GM21576 (cell line): ENCODE measurements at regions not wholly inside any gene's neighbourhood (a gene's known extent, or its start where the extent isn't known, plus 50 kb on each side); places are given as distances from the start of the nearest gene placed in this dataset.

Source experiments
- ATAC-seq: cut with Tn5 transposase; IDR thresholded peaks from one replicate; pipeline ENCODE4 v1.9.1; 2021; ENCODE audit warnings: mild to moderate bottlenecking, moderate library complexity; ENCODE audit not compliant: unreplicated experiment

DNA sequence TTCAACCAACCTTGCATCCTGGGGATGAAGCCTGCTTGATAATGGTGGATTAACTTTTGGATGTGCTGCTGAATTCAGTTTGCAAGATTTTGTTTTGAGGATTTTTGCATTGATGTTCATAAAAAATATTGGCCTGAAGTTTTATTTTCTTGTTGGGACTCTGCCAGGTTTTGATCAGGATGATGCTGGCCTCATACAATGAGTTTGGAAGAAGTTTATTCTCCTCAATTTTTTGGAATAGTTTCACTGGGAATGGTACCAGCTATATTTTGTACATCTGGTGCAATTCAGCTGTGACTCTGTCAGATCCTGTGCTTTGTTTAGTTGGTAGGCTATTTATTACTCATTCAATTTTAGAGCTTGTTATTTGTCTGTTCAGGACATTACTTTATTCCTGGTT is 340.3 kb upstream of the TRAM1L1 start:
- ATAC-seq = no peak

DNA sequence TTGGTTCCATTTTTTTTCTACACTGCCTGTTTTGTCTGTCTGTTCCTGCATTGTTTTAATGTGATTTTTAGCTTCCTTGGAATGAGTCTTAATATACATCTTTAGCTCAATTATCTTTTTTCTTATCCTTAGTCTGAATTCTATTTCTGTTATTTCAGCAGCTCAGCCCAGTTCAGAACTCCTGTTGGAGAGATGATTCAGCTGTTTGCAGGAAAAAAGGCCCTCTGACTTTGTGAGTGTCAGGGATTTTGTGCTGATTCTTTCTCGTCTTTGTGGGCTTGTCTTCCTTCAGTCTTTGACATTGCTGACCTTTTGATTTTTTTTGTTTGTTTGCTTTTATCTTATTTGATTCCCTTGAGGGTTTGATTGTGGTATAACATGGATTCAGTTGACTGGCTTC is 343.2 kb upstream of the TRAM1L1 start:
- no peak for ATAC-seq

- ATAC-seq = no peak
Measured at GRCh38 chr4:117429061-117429460, 343.7 kb upstream of the TRAM1L1 start.

GRCh38 chr4:117429506-117429905 is 344.1 kb upstream of the TRAM1L1 start:
- ATAC-seq = no peak

DNA sequence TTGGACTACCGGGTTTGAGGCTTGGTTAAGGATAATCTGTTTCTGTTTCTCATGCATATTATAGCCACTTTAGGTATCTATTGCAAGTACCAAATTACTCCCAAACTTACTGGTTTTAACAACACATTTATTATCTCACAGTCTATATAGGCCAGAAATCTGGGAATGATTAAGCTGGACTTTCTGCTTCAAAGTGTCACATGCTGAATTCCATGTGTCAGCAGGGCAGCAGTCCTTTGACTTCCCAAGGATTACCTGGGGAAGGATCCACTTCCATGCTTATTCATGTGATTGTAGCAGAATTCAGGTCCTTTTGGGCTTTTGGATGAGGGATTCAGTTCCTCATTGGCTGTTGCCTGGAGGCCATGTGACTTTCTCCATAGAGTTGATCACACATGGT is 349.0 kb upstream of the TRAM1L1 start:
- ATAC-seq = no peak

GRCh38 chr4:117447925-117448324 is 362.5 kb upstream of the TRAM1L1 start:
- no peak for ATAC-seq

DNA sequence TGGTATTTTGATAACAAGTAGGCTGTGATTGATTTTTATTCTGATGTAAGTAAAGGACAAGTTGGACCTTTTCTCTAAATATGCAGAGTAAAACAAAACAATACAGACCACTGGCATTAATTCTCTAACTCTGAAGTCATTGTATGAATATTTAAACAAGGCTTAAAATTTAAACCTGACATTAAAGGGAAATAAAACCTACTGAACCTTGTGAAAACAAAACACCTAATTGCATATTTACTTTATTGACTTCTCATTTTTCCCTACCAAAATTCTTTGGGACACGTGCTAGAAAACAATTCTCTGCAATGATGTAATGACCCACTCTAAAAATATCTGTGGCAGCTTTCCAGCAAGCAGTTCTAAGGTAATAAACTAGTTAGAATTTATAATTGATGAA is 369.7 kb upstream of the TRAM1L1 start:
- ATAC-seq = no peak

- no peak for ATAC-seq
Measured at GRCh38 chr4:117466388-117466787, 381.0 kb upstream of the TRAM1L1 start.

DNA sequence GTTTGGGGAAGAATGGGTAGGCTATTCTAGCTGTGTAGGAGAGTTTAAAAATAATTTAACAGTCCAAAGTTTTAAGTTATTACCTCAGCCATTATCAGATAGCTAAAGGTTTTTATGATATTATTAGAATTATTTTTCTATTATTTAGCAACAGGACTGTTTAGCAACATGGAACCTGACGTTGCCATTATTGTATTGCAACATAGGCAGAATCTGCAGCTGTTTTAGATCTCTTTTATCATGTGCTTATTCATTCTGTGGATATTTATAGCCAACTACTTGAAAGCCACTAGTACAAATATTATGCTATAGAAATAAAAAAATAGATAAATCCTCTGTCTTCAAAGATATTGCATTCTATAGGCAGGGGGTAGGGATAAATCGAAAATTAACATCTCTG is 382.0 kb upstream of the TRAM1L1 start:
- no peak for ATAC-seq

DNA sequence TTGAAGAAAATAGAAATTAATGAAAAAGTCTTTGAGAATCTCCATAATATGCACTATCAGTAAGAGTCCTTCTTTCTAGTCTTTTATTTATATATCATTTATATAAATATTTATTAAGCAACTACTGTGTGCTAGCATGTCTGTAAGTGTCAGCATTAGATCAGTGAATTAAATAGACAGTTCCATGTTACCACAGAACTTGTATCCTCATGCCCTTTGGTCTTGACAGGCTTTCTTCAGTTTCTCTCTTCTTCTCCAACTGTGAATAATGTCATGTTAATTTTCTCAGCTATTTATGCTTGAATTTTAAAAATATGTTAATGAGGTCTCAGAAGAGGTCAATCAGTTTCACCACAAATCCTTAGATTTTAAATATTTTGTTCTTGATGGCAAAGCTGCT is 389.6 kb upstream of the TRAM1L1 start:
- no peak for ATAC-seq

GRCh38 chr4:117477925-117478324 is 392.5 kb upstream of the TRAM1L1 start:
- ATAC-seq = no peak

DNA sequence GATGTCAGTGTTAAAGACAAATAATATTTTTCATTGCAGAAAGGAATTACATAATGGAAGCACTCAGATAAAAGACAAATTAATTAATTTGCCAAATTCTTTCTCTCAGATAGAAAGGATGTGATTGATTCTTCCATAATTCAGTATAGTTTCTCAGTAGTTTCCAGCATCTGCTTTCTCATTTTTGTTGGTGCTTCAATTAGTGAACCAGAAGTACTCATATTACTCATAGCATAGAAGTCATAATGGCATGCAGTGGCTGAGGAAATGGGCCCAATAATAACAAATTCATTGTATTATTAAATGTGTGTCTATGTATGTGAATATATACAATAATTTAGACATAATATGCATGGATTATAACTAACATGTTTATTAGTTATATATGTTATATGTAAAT is 393.3 kb upstream of the TRAM1L1 start:
- no peak for ATAC-seq

- no peak for ATAC-seq
Measured at GRCh38 chr4:117479673-117480072, 394.3 kb upstream of the TRAM1L1 start.

DNA sequence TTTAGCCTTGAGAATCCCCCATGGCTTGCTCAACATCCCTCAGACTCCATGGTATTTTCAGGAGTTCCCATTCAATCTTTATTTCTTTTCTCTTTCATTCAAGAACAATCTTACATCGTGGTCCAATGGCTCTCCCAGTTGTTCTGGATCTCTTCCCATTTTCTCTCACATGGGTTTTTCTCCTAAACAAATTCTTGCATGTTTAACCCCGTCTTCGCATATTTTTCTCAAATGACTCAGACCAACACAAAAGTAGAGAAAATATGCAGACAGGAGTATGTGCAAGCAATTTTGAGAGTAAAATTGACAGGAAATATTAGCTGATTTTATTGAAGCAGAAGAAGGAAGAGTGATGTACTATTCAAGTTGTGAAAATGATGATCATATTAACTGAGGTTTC is 396.4 kb upstream of the TRAM1L1 start:
- ATAC-seq = no peak

DNA sequence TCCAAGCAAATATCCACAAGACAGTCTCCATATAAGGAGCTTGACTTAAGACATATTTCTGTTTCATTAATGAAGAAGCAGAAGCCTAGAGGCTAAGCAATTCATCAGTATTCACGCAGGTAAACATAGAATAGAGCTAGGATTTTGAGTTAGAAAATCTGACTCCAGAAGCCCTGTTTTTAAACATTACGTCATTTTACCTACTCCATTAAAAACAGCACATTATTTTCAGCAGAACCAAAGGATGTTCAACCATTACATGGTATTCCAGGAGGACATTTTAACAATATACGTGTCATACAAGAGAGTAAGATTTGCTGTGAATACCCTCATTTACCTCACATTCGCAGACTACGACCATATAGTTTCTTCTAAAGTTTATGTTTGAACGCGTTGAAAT is 403.3 kb upstream of the TRAM1L1 start:
- ATAC-seq = no peak

DNA sequence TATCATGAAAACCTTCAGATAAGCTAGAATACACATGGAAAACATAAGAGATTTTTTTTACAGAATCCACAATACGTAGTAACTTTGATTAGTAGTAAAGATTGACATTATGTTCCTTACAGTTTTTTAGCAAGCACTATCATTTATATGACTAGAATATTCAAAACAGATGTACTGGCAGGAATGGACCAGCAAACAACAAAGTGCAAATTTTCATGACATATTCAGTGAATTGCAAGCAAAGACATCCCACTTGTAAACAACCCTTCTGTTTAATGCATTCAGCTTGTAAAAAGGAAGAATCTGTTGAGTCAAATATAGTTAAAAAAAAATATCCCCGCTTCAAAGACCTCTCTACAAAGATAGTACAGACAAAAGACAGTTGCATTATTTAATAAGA is 403.7 kb upstream of the TRAM1L1 start:
- ATAC-seq = no peak

GRCh38 chr4:117491516-117491915 is 406.1 kb upstream of the TRAM1L1 start:
- ATAC-seq = no peak

DNA sequence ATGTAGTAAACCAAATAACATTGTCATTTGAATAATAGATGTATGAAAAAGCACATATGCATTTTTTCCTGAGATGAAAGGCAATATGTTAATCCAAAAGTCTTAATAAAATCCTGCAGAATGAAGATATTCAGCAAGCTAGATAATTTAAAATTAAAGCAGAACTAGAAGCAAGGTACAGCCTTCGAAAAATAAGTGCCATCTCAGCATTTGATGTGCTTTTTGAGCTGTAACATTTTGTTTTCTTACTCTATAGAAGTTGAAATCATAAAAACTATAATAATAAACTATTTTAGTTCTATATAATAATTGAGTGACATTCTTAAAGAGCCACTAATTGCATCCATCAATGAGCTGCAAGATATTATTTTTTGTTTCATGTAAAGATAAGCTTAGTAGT is 410.4 kb upstream of the TRAM1L1 start:
- ATAC-seq = no peak

DNA sequence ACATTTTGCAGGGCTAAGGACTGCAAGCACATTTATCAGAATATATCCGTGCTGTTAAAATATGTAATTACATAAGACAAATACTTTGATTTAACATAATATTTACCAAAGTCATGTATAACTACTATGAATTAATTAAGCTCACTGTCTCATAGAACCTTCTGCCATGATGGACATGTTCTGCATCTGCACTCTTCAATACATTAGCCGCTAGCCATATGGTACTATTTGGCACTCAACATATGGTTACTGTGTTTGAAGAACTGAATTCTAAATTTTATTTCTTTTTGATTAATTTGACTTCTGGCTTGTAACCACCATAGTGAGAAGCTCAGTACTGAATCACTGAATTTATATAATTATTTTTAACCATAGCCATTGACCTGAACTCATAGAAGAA is 427.0 kb upstream of the TRAM1L1 start:
- no peak for ATAC-seq

DNA sequence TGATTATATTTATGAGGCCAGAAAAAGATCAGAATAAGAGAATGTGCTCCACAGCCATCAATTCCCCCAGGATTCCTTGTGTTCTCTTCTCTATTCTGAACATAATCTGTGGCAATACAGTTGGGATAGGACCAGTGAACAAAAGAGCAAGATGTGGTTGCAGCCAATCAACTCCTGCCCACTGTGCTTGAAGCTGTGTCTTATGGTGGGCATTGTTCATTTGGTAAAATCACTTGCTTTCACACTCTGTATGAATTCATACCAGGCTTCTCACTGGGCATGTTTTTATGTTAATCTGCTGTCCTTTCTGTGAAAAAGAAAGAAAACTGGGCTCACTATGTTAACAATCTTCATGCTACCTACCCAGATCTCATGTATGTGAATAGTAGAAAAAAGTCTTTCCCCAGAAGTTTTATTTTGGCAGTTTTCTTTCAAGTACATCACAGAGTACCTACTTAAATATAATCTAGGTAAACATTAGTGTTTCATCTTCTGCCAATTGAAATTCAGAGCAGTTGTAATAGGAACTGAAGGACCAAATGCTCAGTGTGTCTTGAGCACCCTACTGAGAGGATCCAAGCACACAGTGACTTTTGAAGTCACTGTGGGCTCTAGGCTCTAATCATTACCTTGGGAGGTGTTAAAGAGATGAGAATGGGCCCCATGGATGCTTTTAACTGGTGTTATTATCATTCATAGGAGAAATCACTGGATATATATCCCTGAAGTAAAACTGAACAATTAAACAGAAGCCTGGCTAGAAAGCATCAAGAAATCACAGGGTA is 429.2 kb upstream of the TRAM1L1 start:
- no peak for ATAC-seq

DNA sequence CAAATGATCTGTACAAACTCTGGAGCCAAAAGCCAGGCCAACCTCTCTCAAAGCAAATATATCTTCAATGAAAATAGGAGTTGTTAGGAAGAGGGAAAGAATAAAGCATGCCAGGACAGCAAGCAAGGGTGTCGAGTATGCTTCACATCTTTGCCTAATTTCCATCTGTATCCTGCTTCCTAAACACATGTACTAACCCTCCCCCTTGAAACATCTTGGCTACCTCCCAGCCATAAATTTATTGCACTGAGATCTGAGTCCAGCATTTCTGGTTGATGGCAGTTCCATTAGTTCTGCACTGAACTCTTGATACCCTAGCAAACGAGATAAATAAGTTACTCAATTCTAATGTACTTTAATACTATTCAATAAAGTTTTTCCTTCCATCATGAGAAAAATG is 430.5 kb upstream of the TRAM1L1 start:
- no peak for ATAC-seq

- no peak for ATAC-seq
Measured at GRCh38 chr4:117527601-117528000, 442.2 kb upstream of the TRAM1L1 start.

DNA sequence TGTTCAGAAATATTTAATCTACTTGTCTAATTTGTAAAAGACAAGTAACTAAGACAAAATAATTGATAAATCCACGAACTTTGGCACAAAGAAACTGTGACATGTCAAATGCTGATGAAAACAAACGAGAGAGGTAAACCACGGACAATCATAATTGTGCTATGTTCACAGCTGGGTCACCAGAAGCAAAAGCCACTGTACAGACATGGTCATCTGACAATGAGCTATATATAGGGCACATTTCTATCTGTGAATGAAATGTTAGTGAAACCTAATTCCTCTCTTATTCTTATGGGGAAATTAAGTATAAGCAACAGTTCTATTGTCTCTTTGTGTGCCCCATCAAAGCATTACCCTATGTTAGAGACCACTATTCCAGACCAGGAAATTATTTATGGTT is 444.0 kb upstream of the TRAM1L1 start:
- ATAC-seq = no peak
